Renal pelvis (tissue), 1 donor: ENCODE measurements at regions not wholly inside any gene's neighbourhood (a gene's known extent, or its start where the extent isn't known, plus 50 kb on each side); places are given as distances from the start of the nearest gene placed in this dataset.
"Not testable (repeated sequence)": the region's sequence is repeated elsewhere in the genome, so short reads cannot be mapped to it uniquely, and the experiment has no call there.

Source experiments
- DNase-seq: peaks from one replicate; pipeline ENCODE4 v3.0.0-alpha.2; 2013

DNA sequence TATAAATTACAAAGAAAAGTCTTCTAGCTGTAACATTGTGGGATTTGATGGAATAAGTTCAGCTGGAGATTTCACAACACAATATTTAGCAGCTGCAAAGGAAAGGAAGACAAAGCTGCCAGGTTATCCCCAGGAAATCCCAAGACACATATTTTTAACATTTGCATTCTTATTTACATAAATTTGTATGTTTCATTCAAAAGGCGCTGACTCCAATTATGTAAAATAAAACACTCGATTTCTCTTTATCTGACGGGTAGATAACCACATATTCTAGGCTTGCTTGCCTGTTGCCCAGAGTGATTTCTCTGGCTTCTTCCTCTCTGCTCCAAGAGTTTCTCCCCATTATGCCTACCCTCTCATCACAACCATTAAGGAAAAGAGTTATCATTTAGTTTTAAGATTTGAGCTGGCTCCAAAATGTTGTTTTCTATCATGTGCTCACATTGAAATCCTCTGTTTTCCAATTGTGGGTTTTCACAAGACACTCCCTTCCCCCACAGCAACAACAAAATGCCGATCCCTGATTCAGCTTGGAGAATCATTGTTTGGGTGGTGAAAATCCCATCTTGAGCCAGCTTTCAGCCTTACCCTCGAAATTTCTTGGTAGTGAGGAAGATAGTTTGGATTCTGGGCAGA is 128.2 kb upstream of the RASGEF1B start:
- DNase-seq, result no peak

DNA sequence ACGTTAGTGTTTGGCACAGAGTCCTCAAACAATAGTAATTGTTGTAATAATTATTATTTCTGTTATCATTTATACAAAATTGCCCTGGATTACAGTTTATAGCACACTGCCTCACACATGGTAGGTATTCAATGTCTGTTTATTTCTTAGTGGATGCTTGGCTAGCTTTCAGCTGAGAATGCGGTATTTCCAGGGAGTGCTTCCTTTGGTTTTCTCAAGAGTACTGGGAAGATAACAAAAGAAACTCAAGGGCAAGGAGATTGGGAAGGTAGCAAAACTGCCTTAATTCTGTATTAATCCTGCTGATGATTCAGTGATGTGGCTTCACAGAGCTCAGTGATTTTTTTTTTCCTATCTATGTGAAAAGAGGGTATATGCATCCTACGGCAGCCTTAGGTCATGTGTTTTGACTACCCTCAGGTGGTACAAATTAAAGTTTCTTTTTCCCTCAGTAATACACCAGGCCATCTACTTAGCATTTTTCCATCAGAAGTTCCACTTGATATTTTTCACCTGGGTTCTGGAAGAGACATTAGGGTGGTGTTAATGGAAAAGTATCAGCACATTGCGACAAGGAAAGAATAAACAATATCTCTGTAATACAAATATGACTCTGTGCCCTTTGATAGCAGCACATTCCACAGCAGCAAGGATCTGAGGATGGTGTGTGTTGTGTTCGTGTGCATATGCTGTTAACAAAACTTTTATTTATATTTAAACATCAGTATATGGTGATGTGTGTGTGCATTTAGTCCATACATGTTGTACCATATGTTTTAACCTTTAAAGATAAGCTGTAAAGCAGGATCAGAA is 124.3 kb upstream of the RASGEF1B start:
- DNase-seq, result no peak

GRCh38 chr4:81595287-81595686 is 123.6 kb upstream of the RASGEF1B start:
- no peak for DNase-seq

GRCh38 chr4:81594490-81595159 is 122.9 kb upstream of the RASGEF1B start:
- peak; percentile 58 for DNase-seq

GRCh38 chr4:81592701-81593100 is 121.0 kb upstream of the RASGEF1B start:
- DNase-seq, result no peak

GRCh38 chr4:81590596-81590995 is 118.9 kb upstream of the RASGEF1B start:
- DNase-seq, result no peak

DNA sequence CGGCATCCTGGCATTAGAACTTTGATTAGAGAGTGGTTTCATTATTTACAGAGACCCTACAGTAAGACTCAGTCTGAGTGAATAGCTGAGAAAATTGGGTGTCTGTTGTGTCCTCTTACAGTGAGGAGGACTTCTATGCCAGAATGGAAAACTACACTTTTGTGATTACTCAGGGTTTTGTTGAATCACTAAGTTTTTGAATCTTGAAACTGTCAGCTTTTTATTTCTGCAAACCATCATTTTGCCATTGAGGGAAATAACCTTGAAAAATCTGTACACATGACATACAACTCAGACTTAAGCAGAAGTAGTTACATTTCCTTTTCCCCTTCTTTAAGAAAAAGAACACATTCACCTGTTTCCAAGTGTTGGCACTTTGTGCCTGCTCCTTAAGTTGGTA is 117.6 kb upstream of the RASGEF1B start:
- DNase-seq, result no peak

DNA sequence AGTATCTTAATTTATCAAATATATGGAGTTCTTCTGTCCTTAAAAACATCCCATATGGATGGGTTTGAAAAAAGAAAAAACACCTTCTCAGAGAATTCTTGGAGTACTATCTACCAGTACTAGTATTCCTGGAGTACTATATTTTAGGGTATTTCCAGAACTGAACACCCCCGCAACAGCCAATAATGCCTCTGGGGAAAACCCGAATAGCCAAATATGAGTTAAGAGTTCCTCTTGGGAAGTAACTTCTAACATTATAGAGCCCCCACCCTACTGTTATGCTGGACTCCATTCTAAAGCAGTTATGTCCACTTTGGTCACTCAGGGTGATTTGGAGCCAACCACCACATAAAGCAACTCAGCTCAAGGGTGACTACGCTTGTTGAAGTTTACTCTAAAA is 115.0 kb upstream of the RASGEF1B start:
- DNase-seq, result no peak

GRCh38 chr4:81580994-81581374 is 109.3 kb upstream of the RASGEF1B start:
- DNase-seq, result not testable (repeated sequence)

- no peak for DNase-seq
Measured at GRCh38 chr4:81580346-81580993, 108.8 kb upstream of the RASGEF1B start.

- DNase-seq, result no peak
Measured at GRCh38 chr4:81577392-81577791, 105.7 kb upstream of the RASGEF1B start.

GRCh38 chr4:81574991-81575390 is 103.3 kb upstream of the RASGEF1B start:
- no peak for DNase-seq

DNA sequence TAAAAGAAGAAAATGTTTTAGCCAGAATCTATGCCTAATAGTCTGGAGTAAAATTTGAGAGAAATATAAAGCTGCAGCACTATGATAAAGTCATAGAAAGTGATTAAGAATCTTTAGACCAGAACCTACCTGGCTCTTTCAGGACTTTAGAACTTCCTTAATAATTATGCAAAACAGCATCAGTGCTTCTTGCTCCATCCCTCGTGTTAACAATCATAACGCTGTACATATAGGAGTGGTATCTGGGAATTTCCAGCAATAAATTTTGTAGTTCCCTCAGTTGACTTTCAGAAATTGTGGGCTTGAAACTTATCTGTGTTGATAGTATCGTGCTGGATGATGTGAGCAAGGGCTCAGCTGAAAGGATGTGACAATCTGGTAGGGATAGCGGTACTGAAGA is 102.1 kb upstream of the RASGEF1B start:
- DNase-seq, result no peak

- no peak for DNase-seq
Measured at GRCh38 chr4:81572402-81572801, 100.7 kb upstream of the RASGEF1B start.

- no peak for DNase-seq
Measured at GRCh38 chr4:81571105-81571504, 99.4 kb upstream of the RASGEF1B start.

DNA sequence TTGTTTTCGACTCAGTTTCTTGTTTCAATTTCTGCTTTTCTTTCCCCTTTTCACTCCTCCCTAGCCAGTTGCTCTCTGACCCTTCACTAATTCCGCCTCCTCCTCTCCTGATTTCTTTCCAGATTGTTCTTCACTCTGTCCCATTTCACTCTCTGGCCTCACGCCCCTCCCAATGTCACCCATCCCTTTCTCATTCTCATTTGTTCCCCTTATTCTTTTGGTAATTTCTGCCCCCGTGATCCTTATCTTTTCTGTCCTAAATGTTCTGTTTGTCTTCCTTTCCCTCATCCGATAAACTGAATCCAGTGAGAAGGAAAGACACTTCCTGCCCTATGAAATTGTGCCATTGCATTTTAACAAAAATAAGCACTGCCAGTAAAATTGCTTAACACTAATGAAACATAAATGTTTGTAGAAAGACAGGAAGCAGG is 94.5 kb upstream of the RASGEF1B start:
- DNase-seq, result no peak

- DNase-seq, result peak; percentile 51
Measured at GRCh38 chr4:81565142-81565870, 93.6 kb upstream of the RASGEF1B start.

- DNase-seq, result no peak
Measured at GRCh38 chr4:81564025-81564424, 92.3 kb upstream of the RASGEF1B start.

- DNase-seq, result no peak
Measured at GRCh38 chr4:81562093-81562492, 90.4 kb upstream of the RASGEF1B start.

DNA sequence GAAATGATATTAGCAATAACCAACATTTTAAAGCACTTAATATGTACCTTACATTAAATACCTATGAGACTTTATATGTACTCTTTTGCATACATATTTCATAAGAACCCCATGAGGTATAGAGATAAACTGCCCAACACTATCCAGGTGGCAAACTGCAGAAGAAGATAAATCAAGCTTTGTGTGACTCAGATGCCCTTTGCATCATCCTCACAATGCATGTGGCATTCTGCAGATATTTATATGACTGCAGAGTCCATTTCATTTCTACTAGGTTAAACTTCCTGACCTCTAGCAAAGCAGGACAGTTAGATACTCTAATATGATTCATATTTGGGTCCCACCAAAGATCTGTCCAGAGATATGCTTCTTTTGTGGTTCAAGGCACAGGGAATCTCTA is 85.6 kb upstream of the RASGEF1B start:
- no peak for DNase-seq

DNA sequence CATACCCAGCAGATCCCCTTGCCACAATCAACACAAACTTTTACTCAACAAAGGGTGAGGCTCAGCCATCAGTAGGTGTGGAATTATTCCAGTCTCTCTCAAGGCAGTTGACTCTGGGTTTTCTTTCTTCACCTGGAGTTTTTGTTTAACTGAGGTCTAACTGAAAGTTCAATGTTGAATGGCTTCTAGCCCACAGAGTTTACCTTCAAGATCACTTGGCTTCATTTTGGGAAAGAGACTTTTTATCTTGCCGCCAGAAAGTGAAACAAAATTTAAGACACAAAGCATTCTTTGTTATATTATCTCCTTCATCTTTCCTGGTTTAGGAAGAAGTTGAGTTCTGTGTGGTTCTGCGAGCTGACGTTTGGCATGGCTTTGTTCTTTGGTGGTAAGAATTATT is 83.8 kb upstream of the RASGEF1B start:
- no peak for DNase-seq

DNA sequence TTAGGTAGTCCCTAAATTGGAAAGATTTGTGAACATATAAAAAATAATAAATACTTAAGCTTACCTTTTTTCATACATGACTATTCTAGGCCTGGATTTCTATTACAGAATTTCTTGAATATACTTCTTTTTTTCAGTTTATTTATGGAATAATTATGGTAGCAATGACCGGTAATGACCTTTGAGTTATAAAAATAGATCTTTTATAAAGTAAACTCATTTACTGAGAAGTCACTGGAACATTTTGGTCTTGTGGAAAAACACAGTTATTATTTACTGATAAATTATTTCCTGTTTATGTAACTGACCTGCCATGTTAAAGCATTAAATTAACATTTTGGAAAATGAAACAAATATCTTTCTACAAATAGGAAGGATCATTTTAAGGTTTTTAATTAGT is 80.4 kb upstream of the RASGEF1B start:
- DNase-seq, result no peak
